CD14-positive monocyte (primary cell): ENCODE measurements at regions not wholly inside any gene's neighbourhood (a gene's known extent, or its start where the extent isn't known, plus 50 kb on each side); places are given as distances from the start of the nearest gene placed in this dataset.

Experiments used
- DNase-seq, 3 donors: peaks; one replicate each; pipeline ENCODE4 v3.0.0-alpha.2; 2011 to 2022
- H2AFZ ChIP-seq: 2 replicates; pipeline ENCODE4 v1.6.0; 2012; ENCODE audit warnings: mild to moderate bottlenecking, low read depth, low read length, inconsistent platforms; ENCODE audit not compliant: insufficient read depth, poor library complexity, severe bottlenecking
- H3K27ac ChIP-seq, 2 donors: 1 replicate in 1 of 2; 2 replicates in 1 of 2; pipeline ENCODE4 v1.5.1; 2012 to 2013; ENCODE audit warnings: low read length in 2 of 2, control low read depth in 1 of 2, inconsistent platforms in 1 of 2, low read depth in 1 of 2, mild to moderate bottlenecking in 1 of 2
- H3K27me3 ChIP-seq, 2 donors: one replicate each; pipeline versions ENCODE4 v1.6.0 to v1.6.1; 2011 to 2013; ENCODE audit warnings: low read length in 2 of 2; ENCODE audit not compliant: control insufficient read depth in 2 of 2, insufficient read depth in 2 of 2
- H3K36me3 ChIP-seq, 2 donors: replicated peaks in 1 of 2; 1 replicate in 1 of 2; 2 replicates in 1 of 2; pipeline versions ENCODE4 v1.5.1 to v1.6.1; 2012 to 2013; ENCODE audit warnings: low read length in 2 of 2, control low read depth in 1 of 2, inconsistent platforms in 1 of 2, mild to moderate bottlenecking in 1 of 2; ENCODE audit not compliant: insufficient read depth in 2 of 2, control insufficient read depth in 1 of 2
- H3K4me1 ChIP-seq, 2 donors: 1 replicate in 1 of 2; 2 replicates in 1 of 2; pipeline versions ENCODE4 v1.5.1 to v1.6.1; 2012 to 2013; ENCODE audit warnings: low read length in 2 of 2, control low read depth in 1 of 2, inconsistent platforms in 1 of 2, mild to moderate bottlenecking in 1 of 2, moderate library complexity in 1 of 2; ENCODE audit not compliant: insufficient read depth in 2 of 2, control insufficient read depth in 1 of 2
- H3K4me2 ChIP-seq: replicated peaks from 2 replicates; pipeline ENCODE3; 2012; ENCODE audit warnings: low read length, moderate library complexity, mild to moderate bottlenecking; ENCODE audit not compliant: poor library complexity, severe bottlenecking; ENCODE audit errors: extremely low read depth
- H3K4me3 ChIP-seq, 3 experiments: fragments of 200-600 bp in 1 of 3; sonication (generic) in 1 of 3; replicated peaks in 1 of 3; 1 replicate in 2 of 3; 2 replicates in 1 of 3; pipeline ENCODE4 v1.5.1; 2011 to 2013; ENCODE audit warnings: low read length in 3 of 3, mild to moderate bottlenecking in 3 of 3, control low read depth in 2 of 3, low read depth in 2 of 3, inconsistent platforms in 1 of 3, moderate library complexity in 1 of 3
- H3K79me2 ChIP-seq: 2 replicates; pipeline ENCODE4 v1.6.0; 2012; ENCODE audit warnings: mild to moderate bottlenecking, control low read depth, inconsistent platforms, low read length, moderate library complexity; ENCODE audit not compliant: insufficient read depth
- H3K9ac ChIP-seq: 2 replicates; pipeline ENCODE4 v1.6.0; 2017; ENCODE audit warnings: low read length, mild to moderate bottlenecking; ENCODE audit not compliant: insufficient read depth, poor library complexity, severe bottlenecking
- H3K9me3 ChIP-seq, 2 donors: replicated peaks in 1 of 2; 1 replicate in 1 of 2; 2 replicates in 1 of 2; pipeline versions ENCODE4 v1.5.1 to v1.6.1; 2012 to 2013; ENCODE audit warnings: low read length in 2 of 2, control low read depth in 1 of 2; ENCODE audit not compliant: control insufficient read depth in 1 of 2, insufficient read depth in 1 of 2
- H4K20me1 ChIP-seq: 2 replicates; pipeline ENCODE4 v1.6.0; 2012; ENCODE audit warnings: mild to moderate bottlenecking, low read length, control low read depth, moderate library complexity; ENCODE audit not compliant: insufficient read depth
- H3K27ac Mint-ChIP-seq, 7 donors: one replicate each; pipeline ENCODE4 v1.8.0; 2020; ENCODE audit warnings: mild to moderate bottlenecking in 7 of 7, mixed read lengths in 7 of 7, moderate library complexity in 6 of 7, inconsistent platforms in 2 of 7
- H3K27me3 Mint-ChIP-seq, 3 donors: one replicate each; pipeline ENCODE4 v1.8.0; 2021 to 2022; ENCODE audit warnings: low read depth in 3 of 3, mild to moderate bottlenecking in 3 of 3, mixed read lengths in 3 of 3, moderate library complexity in 3 of 3, inconsistent platforms in 1 of 3
- H3K36me3 Mint-ChIP-seq, 2 donors: one replicate each; pipeline ENCODE4 v1.8.0; 2020; ENCODE audit warnings: mixed read lengths in 2 of 2, inconsistent platforms in 1 of 2, mild to moderate bottlenecking in 1 of 2
- H3K4me1 Mint-ChIP-seq: one replicate; pipeline ENCODE4 v1.8.0; 2020; ENCODE audit warnings: mild to moderate bottlenecking, mixed read lengths
- H3K4me3 Mint-ChIP-seq, 2 donors: one replicate each; pipeline ENCODE4 v1.8.0; 2020; ENCODE audit warnings: mild to moderate bottlenecking in 2 of 2, mixed read lengths in 2 of 2, moderate library complexity in 1 of 2
- H3K9me3 Mint-ChIP-seq, 7 donors: one replicate each; pipeline ENCODE4 v1.8.0; 2020 to 2022; ENCODE audit warnings: mixed read lengths in 7 of 7, mild to moderate bottlenecking in 6 of 7, moderate library complexity in 6 of 7, inconsistent platforms in 2 of 7
- CTCF ChIP-seq: fragments of 200-600 bp; IDR thresholded peaks from one replicate; pipeline ENCODE4 v1.8.0; 2022; ENCODE audit warnings: antibody characterized with exemption, mild to moderate bottlenecking
- WGBS: methylation state at CpG from one replicate; pipeline ENCODE4 v1.1.5; 2013; ENCODE audit warnings: missing lambda C conversion rate; ENCODE audit not compliant: insufficient coverage; 5-methylcytosine and 5-hydroxymethylcytosine counted together
- intact Hi-C, 2 donors: fragments of 100-400 bp; cut with micrococcal nuclease; formaldehyde crosslinking; loops; one replicate each; pipeline versions ENCODE4 v1.15.0 to v1.15.1; 2023

GRCh38 chr7:96426685-96427084, 104.8 kb upstream of the SLC25A13 start:
- Mint-ChIP-seq H3K4me1 (no peaks in the 10 kb centered on the region), H3K36me3 (no peaks in the 10 kb centered on the region), H3K27me3 (peaks cover 0 to 1% (median 0%) of the 10 kb centered on the region in 3 donors), H3K27ac (no peak overlapping the region), H3K9me3 (peaks cover 0 to 3% (median 0%) of the 10 kb centered on the region in 7 donors), H3K4me3 (no peak overlapping the region)
- Histone ChIP-seq H3K79me2 (no peaks in the 10 kb centered on the region), H2AFZ (no peak overlapping the region), H3K27ac (no peak overlapping the region), H3K9ac (no peak overlapping the region), H3K4me2 (no peak overlapping the region), H4K20me1 (no peaks in the 10 kb centered on the region), H3K4me3 (no peak overlapping the region), H3K9me3 (no peaks in the 10 kb centered on the region), H3K36me3 (no peaks in the 10 kb centered on the region), H3K4me1 (no peaks in the 10 kb centered on the region), H3K27me3 (no peaks in the 10 kb centered on the region)
- no peak for TF ChIP-seq CTCF
- no CpG with 5 or more reads among the region's 2 CpGs for WGBS
- intact Hi-C loops: no loop called here
- DNase-seq: no peak

GRCh38 chr7:96426027-96426426, 104.1 kb upstream of the SLC25A13 start:
- H3K4me3 ChIP-seq: no peak overlapping the region
- TF ChIP-seq CTCF: no peak
- H3K4me1 ChIP-seq: no peaks in the 10 kb centered on the region
- Mint-ChIP-seq H3K27ac (peak overlapping the region in 1 of 7 donors; percentile 6), H3K36me3 (no peaks in the 10 kb centered on the region), H3K9me3 (peaks cover 0 to 3% (median 0%) of the 10 kb centered on the region in 7 donors), H3K4me1 (no peaks in the 10 kb centered on the region), H3K27me3 (peaks cover 0 to 1% (median 0%) of the 10 kb centered on the region in 3 donors), H3K4me3 (no peak overlapping the region)
- intact Hi-C loops: no loop called here
- no peaks in the 10 kb centered on the region for H3K36me3 ChIP-seq
- no peak overlapping the region for H3K4me2 ChIP-seq
- H3K9me3 ChIP-seq: no peaks in the 10 kb centered on the region
- no peak for DNase-seq
- no peaks in the 10 kb centered on the region for H3K79me2 ChIP-seq
- no peak overlapping the region for H3K9ac ChIP-seq
- H4K20me1 ChIP-seq: no peaks in the 10 kb centered on the region
- no peaks in the 10 kb centered on the region for H3K27me3 ChIP-seq
- 82% methylated on average over 3 of the region's 3 CpGs for WGBS
- H3K27ac ChIP-seq: no peak overlapping the region
- no peak overlapping the region for H2AFZ ChIP-seq
